Hepatocyte (in vitro differentiated cells): ENCODE measurements at regions not wholly inside any gene's neighbourhood (a gene's known extent, or its start where the extent isn't known, plus 50 kb on each side); places are given as distances from the start of the nearest gene placed in this dataset.

ENCODE experiments used
- EZH2 ChIP-seq: fragments of 200-600 bp; sonication (generic); IDR thresholded peaks from 2 replicates; pipeline ENCODE4 v1.6.1; 2016; ENCODE audit warnings: antibody characterized with exemption, mild to moderate bottlenecking, borderline replicate concordance
- EZH2phosphoT487 ChIP-seq: fragments of 200-600 bp; sonication (generic); IDR thresholded peaks from one replicate; pipeline ENCODE4 v1.6.1; 2018; ENCODE audit warnings: antibody characterized with exemption, mild to moderate bottlenecking, low read depth, moderate library complexity; ENCODE audit not compliant: unreplicated experiment, severe bottlenecking
- TF ChIP-seq, protein P1 (sequence below): fragments of 200-600 bp; sonication (generic); IDR thresholded peaks from 2 replicates; pipeline ENCODE4 v1.5.1; 2016; ENCODE audit warnings: antibody characterized with exemption, mild to moderate bottlenecking; ENCODE audit not compliant: poor library complexity

GRCh38 chr6:155510879-155511278 is 55.2 kb upstream of the NOX3 start:
- TF ChIP-seq EZH2, result no peak
- TF ChIP-seq, protein P1, sequence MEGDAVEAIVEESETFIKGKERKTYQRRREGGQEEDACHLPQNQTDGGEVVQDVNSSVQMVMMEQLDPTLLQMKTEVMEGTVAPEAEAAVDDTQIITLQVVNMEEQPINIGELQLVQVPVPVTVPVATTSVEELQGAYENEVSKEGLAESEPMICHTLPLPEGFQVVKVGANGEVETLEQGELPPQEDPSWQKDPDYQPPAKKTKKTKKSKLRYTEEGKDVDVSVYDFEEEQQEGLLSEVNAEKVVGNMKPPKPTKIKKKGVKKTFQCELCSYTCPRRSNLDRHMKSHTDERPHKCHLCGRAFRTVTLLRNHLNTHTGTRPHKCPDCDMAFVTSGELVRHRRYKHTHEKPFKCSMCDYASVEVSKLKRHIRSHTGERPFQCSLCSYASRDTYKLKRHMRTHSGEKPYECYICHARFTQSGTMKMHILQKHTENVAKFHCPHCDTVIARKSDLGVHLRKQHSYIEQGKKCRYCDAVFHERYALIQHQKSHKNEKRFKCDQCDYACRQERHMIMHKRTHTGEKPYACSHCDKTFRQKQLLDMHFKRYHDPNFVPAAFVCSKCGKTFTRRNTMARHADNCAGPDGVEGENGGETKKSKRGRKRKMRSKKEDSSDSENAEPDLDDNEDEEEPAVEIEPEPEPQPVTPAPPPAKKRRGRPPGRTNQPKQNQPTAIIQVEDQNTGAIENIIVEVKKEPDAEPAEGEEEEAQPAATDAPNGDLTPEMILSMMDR, result no peak
- no peak for TF ChIP-seq EZH2phosphoT487
